NCI-H69 (cell line): ENCODE measurements at regions not wholly inside any gene's neighbourhood (a gene's known extent, or its start where the extent isn't known, plus 50 kb on each side); places are given as distances from the start of the nearest gene placed in this dataset.
"Not testable (repeated sequence)": the region's sequence is repeated elsewhere in the genome, so short reads cannot be mapped to it uniquely, and the experiment has no call there.

ENCODE experiments used
- DNase-seq: peaks from one replicate; lab custom pipeline; 2025; lab: John Stamatoyannopoulos, UW

- not testable (repeated sequence) for DNase-seq
Measured at GRCh38 chr5:32931438-32931837, 220.3 kb downstream of the NPR3 start.

GRCh38 chr5:32932241-32932935 lies 221.3 kb downstream of the NPR3 start:
- no peak for DNase-seq

- DNase-seq = no peak
Measured at GRCh38 chr5:32933692-32934091, 222.6 kb downstream of the NPR3 start.

GRCh38 chr5:32934529-32934928 lies 223.4 kb downstream of the NPR3 start:
- no peak for DNase-seq

GRCh38 chr5:32935283-32935682 lies 224.2 kb downstream of the NPR3 start:
- no peak for DNase-seq

- DNase-seq = no peak
Measured at GRCh38 chr5:32936329-32936728, 225.2 kb downstream of the NPR3 start.

- DNase-seq = peak; percentile 21
Measured at GRCh38 chr5:32942225-32942989, 231.3 kb downstream of the NPR3 start.

- no peak for DNase-seq
Measured at GRCh38 chr5:32949286-32949970, 238.3 kb downstream of the NPR3 start.

GRCh38 chr5:32951003-32951402 lies 239.9 kb downstream of the NPR3 start:
- DNase-seq = no peak

GRCh38 chr5:32951878-32952277 lies 240.8 kb downstream of the NPR3 start:
- no peak for DNase-seq

GRCh38 chr5:32952421-32952820 lies 241.3 kb downstream of the NPR3 start:
- DNase-seq = not testable (repeated sequence)

GRCh38 chr5:32953694-32954093 lies 242.6 kb downstream of the NPR3 start:
- DNase-seq = no peak

- DNase-seq = no peak
Measured at GRCh38 chr5:32955814-32956213, 244.7 kb downstream of the NPR3 start.

- no peak for DNase-seq
Measured at GRCh38 chr5:32960340-32961058, 249.4 kb downstream of the NPR3 start.

- no peak for DNase-seq
Measured at GRCh38 chr5:32961059-32961415, 249.9 kb downstream of the NPR3 start.

GRCh38 chr5:32964261-32964660 lies 253.1 kb downstream of the NPR3 start:
- DNase-seq = no peak

- no peak for DNase-seq
Measured at GRCh38 chr5:32973646-32974045, 262.5 kb downstream of the NPR3 start.

GRCh38 chr5:32975656-32976375 lies 264.7 kb downstream of the NPR3 start:
- no peak for DNase-seq

- no peak for DNase-seq
Measured at GRCh38 chr5:32981061-32981460, 269.9 kb downstream of the NPR3 start.

GRCh38 chr5:32984851-32985610 lies 273.9 kb downstream of the NPR3 start:
- DNase-seq = no peak

- no peak for DNase-seq
Measured at GRCh38 chr5:32989815-32990214, 278.7 kb downstream of the NPR3 start.
